Right atrium auricular region (tissue), 2 donors: ENCODE measurements at regions not wholly inside any gene's neighbourhood (a gene's known extent, or its start where the extent isn't known, plus 50 kb on each side); places are given as distances from the start of the nearest gene placed in this dataset.

Source experiments
- DNase-seq: peaks from one replicate; pipeline ENCODE4 v3.0.0-alpha.2; 2019; ENCODE audit warnings: low spot score
- H3K27ac ChIP-seq, 2 donors: fragments of 200-600 bp; sonication (generic); 1 replicate in 1 of 2; 2 replicates in 1 of 2; pipeline ENCODE4 v1.5.1; 2016 to 2019
- H3K27me3 ChIP-seq, 2 donors: fragments of 200-600 bp; sonication (generic); one replicate each; pipeline versions ENCODE4 v1.5.1 to v1.6.0; 2017 to 2019
- H3K36me3 ChIP-seq: fragments of 200-600 bp; sonication (generic); one replicate; pipeline ENCODE4 v1.5.1; 2016
- H3K4me1 ChIP-seq, 2 donors: fragments of 200-600 bp; sonication (generic); one replicate each; pipeline versions ENCODE4 v1.5.1 to v1.6.0; 2017 to 2019
- H3K4me3 ChIP-seq, 2 donors: fragments of 200-600 bp; sonication (generic); 1 replicate in 1 of 2; 2 replicates in 1 of 2; pipeline ENCODE4 v1.5.1; 2017 to 2019; ENCODE audit warnings: mild to moderate bottlenecking in 1 of 2, moderate library complexity in 1 of 2
- H3K9me3 ChIP-seq, 2 donors: fragments of 200-600 bp; sonication (generic); one replicate each; pipeline ENCODE4 v1.5.1; 2019
- TF ChIP-seq, protein P1 (sequence below), 2 donors: fragments of 200-600 bp; sonication (generic); IDR thresholded peaks; one replicate each; pipeline ENCODE4 v1.5.1; 2019; ENCODE audit warnings: antibody characterized with exemption in 2 of 2

DNA sequence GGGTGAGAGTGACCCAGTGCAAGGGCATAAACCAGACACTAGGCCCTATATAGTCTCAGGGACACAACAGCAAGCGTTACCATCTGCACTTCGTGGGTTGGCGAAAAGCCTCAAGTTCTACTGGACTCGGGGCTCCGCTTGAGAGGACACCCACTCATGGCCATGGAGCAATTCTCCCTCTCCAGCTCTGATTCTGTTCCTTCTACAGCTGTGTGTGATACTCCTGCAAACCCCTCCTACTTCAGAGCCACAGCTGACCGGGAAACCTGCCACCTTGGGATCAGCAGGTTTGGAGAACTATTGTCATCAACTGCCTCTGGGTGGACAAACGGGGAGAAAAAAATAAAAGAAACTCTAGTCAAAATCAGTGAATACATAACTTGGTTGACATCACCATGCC is 306.9 kb downstream of the FGFR2 start:
- Histone ChIP-seq H3K9me3 (no peaks in the 10 kb centered on the region), H3K4me3 (no peak overlapping the region), H3K36me3 (no peaks in the 10 kb centered on the region), H3K27ac (no peak overlapping the region), H3K27me3 (no peaks in the 10 kb centered on the region), H3K4me1 (peaks cover 0 to 7% of the 10 kb centered on the region in 2 donors)
- no peak for DNase-seq
- TF ChIP-seq, protein P1, sequence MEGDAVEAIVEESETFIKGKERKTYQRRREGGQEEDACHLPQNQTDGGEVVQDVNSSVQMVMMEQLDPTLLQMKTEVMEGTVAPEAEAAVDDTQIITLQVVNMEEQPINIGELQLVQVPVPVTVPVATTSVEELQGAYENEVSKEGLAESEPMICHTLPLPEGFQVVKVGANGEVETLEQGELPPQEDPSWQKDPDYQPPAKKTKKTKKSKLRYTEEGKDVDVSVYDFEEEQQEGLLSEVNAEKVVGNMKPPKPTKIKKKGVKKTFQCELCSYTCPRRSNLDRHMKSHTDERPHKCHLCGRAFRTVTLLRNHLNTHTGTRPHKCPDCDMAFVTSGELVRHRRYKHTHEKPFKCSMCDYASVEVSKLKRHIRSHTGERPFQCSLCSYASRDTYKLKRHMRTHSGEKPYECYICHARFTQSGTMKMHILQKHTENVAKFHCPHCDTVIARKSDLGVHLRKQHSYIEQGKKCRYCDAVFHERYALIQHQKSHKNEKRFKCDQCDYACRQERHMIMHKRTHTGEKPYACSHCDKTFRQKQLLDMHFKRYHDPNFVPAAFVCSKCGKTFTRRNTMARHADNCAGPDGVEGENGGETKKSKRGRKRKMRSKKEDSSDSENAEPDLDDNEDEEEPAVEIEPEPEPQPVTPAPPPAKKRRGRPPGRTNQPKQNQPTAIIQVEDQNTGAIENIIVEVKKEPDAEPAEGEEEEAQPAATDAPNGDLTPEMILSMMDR (IDR thresholded peaks at IDR 0.05), result no peak

DNA sequence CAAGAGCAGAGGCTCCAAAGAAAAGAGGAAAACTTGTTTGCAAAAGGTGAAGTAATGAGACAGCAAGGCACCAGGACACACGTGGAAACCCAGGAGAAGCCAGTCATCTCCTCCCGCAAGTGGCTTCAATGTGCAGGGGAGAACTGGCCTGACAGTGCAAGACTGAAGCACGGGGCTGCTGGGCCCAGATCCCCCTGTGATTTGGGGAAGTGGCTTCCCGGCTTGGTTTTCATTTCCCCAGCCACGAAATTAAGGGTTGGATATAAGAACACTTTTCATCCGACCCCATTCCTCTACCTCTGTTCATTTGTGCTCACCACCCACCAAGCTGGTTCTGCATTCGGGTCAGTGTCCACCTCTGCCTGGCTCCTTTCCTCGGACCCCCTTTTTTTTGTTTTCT is 306.4 kb downstream of the FGFR2 start:
- Histone ChIP-seq H3K4me3 (no peak overlapping the region), H3K27me3 (no peaks in the 10 kb centered on the region), H3K4me1 (peaks cover 0 to 7% of the 10 kb centered on the region in 2 donors), H3K27ac (no peak overlapping the region), H3K36me3 (no peaks in the 10 kb centered on the region), H3K9me3 (no peaks in the 10 kb centered on the region)
- DNase-seq, result no peak
- TF ChIP-seq, protein P1 (IDR thresholded peaks at IDR 0.05), result no peak

DNA sequence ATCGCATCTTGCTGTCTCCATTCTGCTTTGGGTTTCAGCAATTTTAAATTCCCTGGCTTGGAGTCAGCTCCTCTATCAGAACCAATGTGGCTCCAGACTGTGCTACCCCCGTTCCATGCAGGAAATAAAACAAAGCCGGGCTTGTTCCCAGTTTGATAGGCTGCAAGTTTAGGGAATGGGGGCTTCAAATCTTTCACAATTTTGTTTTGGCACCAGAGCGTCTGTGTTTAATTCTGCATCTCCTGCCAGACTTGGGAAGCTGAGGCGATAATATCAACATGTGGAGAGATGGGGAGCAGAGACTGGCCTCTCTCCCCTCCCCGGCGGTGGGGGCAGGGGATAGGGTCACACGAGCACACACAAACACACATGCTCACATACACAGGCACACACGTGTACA is 305.9 kb downstream of the FGFR2 start:
- H3K4me1 ChIP-seq, result peaks cover 0 to 7% of the 10 kb centered on the region in 2 donors
- H3K4me3 ChIP-seq, result no peak overlapping the region
- H3K27ac ChIP-seq, result no peak overlapping the region
- no peaks in the 10 kb centered on the region for H3K36me3 ChIP-seq
- H3K27me3 ChIP-seq, result no peaks in the 10 kb centered on the region
- TF ChIP-seq, protein P1 (IDR thresholded peaks at IDR 0.05), result no peak
- DNase-seq, result no peak
- no peaks in the 10 kb centered on the region for H3K9me3 ChIP-seq

DNA sequence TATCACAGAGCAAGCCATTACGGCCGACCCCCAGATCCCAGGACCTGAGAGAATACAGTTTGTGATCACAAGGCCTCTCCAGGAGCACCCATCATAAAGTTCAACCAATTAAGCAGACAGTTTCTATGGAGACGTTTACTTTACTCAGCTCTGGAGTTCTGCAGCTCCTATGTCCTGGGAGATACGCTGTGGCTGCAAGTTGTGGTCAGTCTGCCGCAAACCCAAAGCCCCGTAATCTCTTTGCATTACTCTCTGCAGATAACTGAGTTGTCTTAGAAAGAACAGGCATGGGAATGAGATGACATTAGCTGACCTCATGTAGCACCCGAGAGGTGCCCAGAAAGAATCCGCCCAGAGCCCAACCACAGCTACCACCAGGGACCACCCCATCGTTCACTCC is 305.1 kb downstream of the FGFR2 start:
- Histone ChIP-seq H3K4me3 (no peak overlapping the region), H3K27ac (no peak overlapping the region), H3K4me1 (peaks cover 0 to 7% of the 10 kb centered on the region in 2 donors), H3K9me3 (no peaks in the 10 kb centered on the region), H3K36me3 (no peaks in the 10 kb centered on the region), H3K27me3 (no peaks in the 10 kb centered on the region)
- TF ChIP-seq, protein P1 (IDR thresholded peaks at IDR 0.05), result no peak
- no peak for DNase-seq

DNA sequence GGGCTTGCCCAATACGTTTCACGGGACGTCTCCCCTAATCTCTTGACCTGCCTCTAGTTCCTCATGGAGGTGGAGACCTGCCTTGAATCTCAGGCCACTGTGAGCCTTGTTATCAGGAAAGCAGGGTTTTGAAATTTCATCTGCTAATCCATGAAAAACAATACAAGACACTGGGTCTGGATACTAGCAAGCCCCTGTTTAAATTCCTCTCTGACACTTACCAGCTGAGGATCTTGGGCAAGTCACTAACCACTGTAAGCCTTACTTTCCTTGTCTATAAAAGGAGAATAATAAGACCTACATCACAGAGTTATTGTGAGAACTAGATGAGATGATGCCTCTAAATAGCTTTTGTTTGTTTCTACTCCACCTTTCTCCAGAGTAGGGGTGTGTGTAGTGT is 303.6 kb downstream of the FGFR2 start:
- Histone ChIP-seq H3K27ac (peak overlapping the region in 1 of 2 donors; percentile 70), H3K4me1 (peaks cover 0 to 7% of the 10 kb centered on the region in 2 donors)

DNA sequence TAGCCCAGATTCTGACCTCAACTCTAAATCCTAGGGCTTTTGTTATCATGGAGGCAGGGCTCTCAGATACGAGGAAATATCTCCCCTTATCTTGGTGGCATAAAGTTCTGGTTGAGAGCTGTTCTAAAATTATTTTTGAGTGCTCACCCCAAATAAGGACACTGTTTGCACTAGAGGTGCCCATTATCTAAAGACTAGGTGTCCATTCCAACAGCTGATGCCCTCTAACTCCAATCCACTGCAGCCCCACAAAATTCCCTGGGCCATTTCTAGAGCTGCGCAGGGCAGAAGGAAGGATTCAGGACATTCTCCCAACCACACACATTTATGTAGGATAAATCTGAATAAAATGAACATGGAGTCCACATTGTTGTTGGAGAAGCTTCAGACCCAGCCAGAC is 301.9 kb downstream of the FGFR2 start:
- peak overlapping the region in 1 of 2 donors; percentile 70 for H3K27ac ChIP-seq
- DNase-seq, result no peak

More for the DNA sequence above, 303.6 kb downstream of the FGFR2 start:
- Histone ChIP-seq H3K9me3 (no peaks in the 10 kb centered on the region), H3K27me3 (no peaks in the 10 kb centered on the region), H3K36me3 (no peaks in the 10 kb centered on the region), H3K4me3 (no peak overlapping the region)
- no peak for DNase-seq
- TF ChIP-seq, protein P1 (IDR thresholded peaks at IDR 0.05), result no peak

More for the DNA sequence above, 301.9 kb downstream of the FGFR2 start:
- peaks cover 0 to 6% of the 10 kb centered on the region in 2 donors for H3K4me1 ChIP-seq
- no peaks in the 10 kb centered on the region for H3K9me3 ChIP-seq
- TF ChIP-seq, protein P1 (IDR thresholded peaks at IDR 0.05), result no peak
- no peaks in the 10 kb centered on the region for H3K36me3 ChIP-seq
- no peak overlapping the region for H3K4me3 ChIP-seq
- H3K27me3 ChIP-seq, result no peaks in the 10 kb centered on the region
